Fibroblast of skin of right quadriceps (primary cell): ENCODE measurements at regions not wholly inside any gene's neighbourhood (a gene's known extent, or its start where the extent isn't known, plus 50 kb on each side); places are given as distances from the start of the nearest gene placed in this dataset.

Experiments used
- DNase-seq: peaks from one replicate; pipeline ENCODE4 v3.0.0-alpha.2; 2013

DNA sequence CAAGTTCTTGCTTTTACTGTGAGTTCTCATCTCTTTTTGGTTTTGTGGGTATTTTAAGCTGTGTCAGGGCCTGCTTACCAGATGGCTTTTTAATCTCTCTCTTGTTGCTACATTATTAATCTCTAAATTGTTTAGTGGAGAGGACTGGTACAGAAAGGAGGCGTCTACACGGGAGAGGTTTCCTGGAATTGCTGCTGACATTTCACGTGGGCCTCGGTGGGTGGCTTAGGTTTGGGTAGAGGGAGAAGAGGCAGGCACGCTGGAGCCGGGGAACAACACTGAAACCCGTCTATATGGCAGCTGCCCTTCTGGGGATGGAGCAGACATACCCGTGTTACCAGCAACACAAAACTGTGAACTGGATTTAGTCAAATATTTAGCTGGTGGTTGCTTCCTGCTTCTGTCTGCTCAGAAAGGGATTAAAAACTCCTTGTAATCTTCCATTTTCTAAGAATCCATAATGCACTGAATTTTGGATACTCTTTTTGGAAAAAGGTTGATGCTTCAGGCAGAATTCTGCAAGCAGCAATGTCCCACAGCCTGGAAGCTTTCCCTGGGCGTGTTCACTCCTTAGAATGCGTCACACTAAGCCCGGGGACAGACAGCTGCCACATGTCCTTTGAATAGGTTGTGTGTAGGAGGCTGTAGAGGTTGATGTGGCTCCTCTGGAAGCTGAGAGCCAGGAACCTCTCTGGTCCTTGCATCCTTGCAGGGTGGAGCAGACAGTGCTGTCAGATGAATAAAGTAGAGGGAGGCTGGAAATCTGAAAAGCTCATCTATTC, 199.8 kb upstream of the GATB start:
- DNase-seq, result no peak

DNA sequence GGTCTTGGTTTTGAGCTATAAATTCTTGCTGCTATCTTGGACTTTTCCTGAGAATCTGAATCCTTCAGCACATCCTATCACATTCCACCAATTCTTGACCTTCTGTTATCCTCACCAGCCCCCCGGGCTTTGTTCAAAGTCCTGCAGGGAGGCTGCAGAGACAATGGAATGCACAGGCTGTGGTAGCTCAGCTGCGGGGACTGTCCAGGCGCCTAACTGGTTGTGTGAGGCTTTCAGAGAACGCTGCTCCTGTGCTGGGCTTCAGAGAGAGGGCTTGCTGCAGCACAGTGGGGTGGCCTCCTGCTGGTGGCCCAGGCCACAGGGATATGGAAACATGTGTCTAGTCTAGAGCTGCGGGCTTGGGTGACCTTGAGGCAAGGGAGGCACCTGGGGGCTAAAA, 196.3 kb upstream of the GATB start:
- DNase-seq, result peak; percentile 8

DNA sequence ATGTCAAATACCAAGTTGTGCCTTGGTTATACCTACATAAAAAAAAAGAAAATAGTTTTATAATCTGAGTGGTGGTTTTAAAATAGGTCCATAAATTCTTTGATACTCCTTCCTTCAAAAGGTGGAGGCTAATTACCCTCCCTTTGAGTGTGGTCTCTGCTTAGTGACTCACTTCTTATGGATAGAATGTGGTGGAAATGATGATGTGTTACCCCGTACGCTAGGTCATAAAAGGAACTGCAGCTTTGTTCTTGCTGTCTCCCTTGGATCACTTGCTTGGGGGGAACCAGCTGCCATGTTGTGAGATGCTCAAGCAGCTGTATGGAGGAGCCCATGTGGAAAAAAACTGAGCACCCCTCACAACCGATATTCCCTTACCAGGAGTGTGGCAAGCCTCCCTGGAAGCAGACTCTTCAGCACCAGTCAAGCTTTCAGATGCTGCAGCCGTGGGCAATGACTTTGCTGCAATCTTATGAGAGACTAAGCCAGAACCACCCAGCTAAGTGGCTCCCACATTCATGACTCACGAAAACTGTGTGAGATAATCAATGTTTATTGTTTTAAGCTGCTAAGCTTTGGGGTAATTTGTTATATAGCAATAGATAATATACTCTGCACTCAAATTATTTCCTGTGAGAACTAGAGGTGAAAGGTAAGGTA, 195.0 kb upstream of the GATB start:
- DNase-seq, result peak; percentile 7

- DNase-seq, result no peak
These were observed 193.1 kb upstream of the GATB start for GRCh38 chr4:151953795-151954372.

DNA sequence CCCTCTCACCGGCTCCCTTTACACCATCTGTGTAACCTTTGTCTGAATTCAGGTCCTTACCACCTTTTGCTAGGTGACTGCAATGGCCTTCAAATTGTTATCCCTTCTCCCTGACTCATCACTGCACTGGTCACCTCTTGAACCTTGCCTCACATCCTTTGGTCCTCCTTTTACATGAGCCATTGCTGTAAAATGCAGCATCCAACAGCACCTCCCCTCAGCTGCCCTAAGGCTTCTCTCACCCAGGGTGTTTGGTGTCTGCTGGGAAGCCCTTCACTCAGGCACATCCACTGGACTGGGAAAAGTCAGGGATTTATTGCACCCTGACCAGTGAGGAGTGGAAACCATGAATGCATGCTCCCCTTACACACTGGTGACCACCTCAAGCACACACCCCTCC, 192.5 kb upstream of the GATB start:
- no peak for DNase-seq

GRCh38 chr4:151952711-151953254, 192.0 kb upstream of the GATB start:
- DNase-seq, result no peak

GRCh38 chr4:151952137-151952536, 191.3 kb upstream of the GATB start:
- DNase-seq, result no peak

GRCh38 chr4:151951671-151952050, 190.9 kb upstream of the GATB start:
- DNase-seq, result no peak

GRCh38 chr4:151950993-151951670, 190.3 kb upstream of the GATB start:
- DNase-seq, result no peak

DNA sequence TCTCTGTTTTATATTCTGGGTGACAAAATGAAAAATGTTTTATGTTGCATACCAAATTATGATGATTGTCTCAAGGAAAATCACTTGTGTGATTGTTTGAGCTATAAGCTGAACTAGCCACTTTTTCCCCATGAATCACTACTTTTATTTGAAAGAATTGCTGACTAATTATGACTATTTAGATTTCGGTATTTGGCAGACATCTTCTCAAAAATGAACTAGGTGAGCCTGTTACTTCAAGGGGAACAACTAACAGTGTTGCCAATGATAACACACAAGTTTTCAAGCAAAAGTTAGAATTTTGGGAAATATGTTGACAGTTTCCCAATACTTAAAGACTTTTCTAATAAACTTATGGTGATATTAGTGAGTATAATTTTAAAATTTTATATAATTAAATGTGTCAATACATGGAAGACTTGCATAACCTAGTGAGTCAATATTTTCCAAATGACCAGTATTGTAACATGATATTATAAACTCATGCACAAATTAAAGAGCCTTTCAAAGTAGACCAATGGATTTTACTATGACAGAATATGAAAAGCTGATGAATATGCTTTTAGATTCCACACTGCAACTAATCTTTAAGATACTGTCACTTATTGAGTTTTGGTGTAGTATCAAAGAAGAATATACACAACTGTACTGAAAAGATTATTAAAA, 187.7 kb upstream of the GATB start:
- DNase-seq, result peak; percentile 24

DNA sequence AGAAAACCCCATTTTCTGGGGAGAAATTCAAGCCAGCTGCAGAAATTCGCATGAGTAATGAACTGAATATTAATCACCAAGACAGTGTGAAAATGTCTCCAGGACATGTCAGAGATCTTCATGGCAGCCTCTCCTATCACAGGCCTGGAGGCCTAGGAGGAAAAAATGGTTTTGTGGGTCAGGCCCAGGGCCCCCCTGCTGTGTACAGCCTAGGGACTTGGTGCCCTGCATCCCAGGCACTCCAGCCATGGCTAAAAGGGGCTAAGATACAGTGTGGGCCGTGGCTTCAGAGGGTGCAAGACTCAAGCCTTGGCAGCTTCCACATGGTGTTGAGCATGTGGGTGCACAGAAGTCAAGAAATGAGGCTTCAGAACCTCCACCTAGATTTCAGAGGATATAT, 185.9 kb upstream of the GATB start:
- DNase-seq, result no peak

- no peak for DNase-seq
These were observed 182.2 kb upstream of the GATB start for GRCh38 chr4:151942971-151943370.

DNA sequence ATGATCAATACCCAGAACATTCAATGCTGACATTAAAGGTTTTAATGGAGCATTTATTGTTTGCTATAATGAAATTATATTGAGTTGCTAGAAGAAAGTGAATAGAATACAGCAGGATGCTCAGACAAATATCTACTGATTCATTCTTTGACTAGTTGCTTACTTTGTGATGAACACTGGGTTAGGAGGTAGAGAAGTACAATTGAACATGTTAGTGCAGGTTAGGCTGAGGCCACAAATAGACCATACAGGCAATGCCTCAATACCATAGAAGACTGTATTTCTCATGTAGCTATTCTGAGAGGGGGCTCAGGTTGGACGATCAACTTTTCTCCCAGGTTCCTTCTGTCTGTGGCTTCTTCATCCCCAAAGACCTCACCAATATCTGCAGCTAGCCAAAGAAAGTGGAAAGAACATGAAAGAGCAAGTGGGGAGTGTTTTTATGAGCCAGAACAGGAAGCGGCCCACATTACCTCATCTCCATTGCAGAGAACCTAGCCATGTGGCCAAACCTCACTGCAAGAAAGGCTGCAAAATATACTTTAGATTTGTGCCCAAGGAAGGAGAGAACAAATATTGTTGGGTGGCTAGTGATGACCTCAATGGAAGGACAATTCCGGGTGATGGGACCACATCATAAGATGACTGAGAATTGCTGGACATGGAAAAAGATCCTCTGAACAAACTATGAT, 180.3 kb upstream of the GATB start:
- no peak for DNase-seq

DNA sequence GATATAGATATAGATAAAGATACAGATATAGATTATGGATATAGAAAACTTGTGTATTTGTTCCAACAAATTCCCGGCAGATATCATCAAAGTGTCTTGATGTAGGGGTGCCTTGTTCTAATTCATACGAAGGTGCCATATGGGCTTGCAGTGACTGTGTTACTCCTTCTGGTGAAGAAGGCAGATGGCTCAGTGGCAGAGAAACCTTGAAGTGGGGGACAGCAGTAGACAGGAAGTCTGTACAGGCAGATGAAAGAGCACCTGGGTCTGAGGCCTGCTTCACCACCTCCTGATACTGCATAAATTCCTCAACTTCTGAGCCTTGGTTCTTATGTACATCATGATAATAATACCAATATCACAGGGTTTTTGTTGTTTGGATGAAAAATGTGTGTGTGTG, 179.5 kb upstream of the GATB start:
- DNase-seq, result no peak

DNA sequence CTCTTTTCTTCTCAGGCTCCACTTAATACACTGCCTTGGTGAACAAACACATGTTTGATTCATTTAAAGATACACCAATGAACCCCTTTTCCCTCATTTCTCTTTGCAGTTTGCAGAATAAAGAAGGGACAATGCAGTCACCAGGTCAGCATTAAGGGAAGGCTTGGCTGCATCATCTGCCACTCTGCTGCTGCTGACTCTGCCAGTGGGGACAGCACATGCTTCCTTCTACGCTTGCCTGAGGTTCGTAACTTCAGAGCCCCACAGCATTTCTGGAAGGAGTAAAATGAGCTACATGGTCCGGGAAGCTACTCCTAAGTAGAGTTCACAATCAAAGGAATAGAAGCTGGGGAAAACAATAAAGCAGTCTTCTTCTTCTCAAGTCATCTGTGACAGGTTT, 178.9 kb upstream of the GATB start:
- no peak for DNase-seq

DNA sequence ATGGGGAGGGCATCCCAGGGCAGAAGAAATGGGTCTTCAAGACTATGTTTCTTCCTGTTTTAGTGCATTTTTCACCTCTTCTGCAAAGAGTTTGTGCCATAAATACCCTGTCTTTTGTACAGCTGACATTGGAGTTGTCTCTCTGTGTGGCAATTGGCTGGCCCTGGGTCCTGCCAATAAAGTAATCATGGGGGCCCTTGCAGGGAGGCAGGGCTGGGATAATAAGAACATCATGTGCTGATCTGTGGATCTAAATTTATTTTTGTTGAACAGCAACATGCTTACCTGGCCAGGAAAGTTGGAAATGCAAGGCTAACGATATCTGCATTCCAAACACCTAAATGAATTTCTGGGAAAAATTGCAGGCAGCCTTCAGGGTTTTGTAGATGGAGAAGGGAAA, 174.6 kb upstream of the GATB start:
- DNase-seq, result no peak

- no peak for DNase-seq
These were observed 174.0 kb upstream of the GATB start for GRCh38 chr4:151934766-151935165.

DNA sequence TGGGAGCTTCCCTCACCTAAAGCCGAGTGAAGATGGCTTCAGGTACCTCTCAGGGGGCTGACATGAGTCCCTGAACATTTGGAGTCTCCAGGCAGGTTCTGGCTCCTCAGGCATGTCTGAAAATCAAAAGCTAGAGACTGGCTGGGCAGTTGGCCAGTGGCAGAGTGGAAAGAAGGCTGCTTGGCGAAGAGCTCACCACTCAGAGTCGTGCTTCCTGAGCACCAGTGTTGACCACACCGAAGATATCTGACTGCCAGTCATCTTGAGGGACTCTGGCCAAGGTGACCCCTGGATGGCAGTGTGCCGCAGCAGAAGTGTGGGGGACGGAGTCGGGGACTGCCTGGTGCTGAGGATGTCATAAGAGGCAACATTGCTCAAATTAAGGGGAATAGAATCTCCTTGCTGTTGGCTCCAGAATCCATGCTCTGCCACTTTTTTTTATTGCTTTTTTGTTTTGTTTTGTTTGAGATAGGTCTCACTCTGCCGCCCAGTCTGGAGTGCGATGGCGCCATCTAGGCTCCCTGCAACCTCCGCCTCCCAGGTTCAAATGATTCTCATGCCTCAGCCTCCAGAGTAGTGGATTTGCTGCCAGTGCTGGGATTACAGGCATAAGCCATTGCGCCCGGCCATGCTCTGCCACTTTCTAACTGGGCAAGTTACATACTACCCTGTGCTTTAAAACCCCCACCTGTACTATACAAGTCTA, 172.5 kb upstream of the GATB start:
- DNase-seq, result no peak

GRCh38 chr4:151931563-151931962, 170.8 kb upstream of the GATB start:
- DNase-seq, result no peak

GRCh38 chr4:151930372-151930771, 169.6 kb upstream of the GATB start:
- no peak for DNase-seq

- DNase-seq, result no peak
These were observed 167.3 kb upstream of the GATB start for GRCh38 chr4:151928112-151928511.

GRCh38 chr4:151922811-151923210, 162.0 kb upstream of the GATB start:
- peak; percentile 20 for DNase-seq
